SK-N-SH treated with all-trans-retinoic acid at 6 μM for 48 hours (cell line): ENCODE measurements at regions not wholly inside any gene's neighbourhood (a gene's known extent, or its start where the extent isn't known, plus 50 kb on each side); places are given as distances from the start of the nearest gene placed in this dataset.

ENCODE experiments used
- ATAC-seq: fragments of 200-7000 bp; cut with Tn5 transposase; 3 replicates; pipeline ENCODE4 v1.9.1; 2020; ENCODE audit warnings: mild to moderate bottlenecking, moderate library complexity
- BACH2 ChIP-seq: fragments of 250-450 bp; sonication (Bioruptor Pico); IDR thresholded peaks from 2 replicates; pipeline ENCODE4 v1.9.0; 2021; ENCODE audit warnings: mild to moderate bottlenecking, borderline replicate concordance
- CSDC2 ChIP-seq: fragments of 250-450 bp; sonication (Bioruptor Pico); IDR thresholded peaks from 2 replicates; pipeline ENCODE4 v1.5.0; 2020; ENCODE audit warnings: mild to moderate bottlenecking, moderate library complexity
- CSRNP3 ChIP-seq: fragments of 250-450 bp; sonication (Bioruptor Pico); IDR thresholded peaks from 2 replicates; pipeline ENCODE4 v1.5.1; 2021; ENCODE audit warnings: mild to moderate bottlenecking, moderate library complexity
- ESRRG ChIP-seq: fragments of 250-450 bp; sonication (Bioruptor Pico); IDR thresholded peaks from 2 replicates; pipeline ENCODE4 v1.6.1; 2021; ENCODE audit warnings: mild to moderate bottlenecking
- ISL1 ChIP-seq: fragments of 250-450 bp; sonication (Bioruptor Pico); IDR thresholded peaks from 2 replicates; pipeline ENCODE4 v2.1.2; 2022; ENCODE audit warnings: mild to moderate bottlenecking, moderate library complexity
- OSR1 ChIP-seq: fragments of 250-450 bp; sonication (Bioruptor Pico); IDR thresholded peaks from 2 replicates; pipeline ENCODE4 v1.8.0; 2022; ENCODE audit warnings: moderate library complexity, mild to moderate bottlenecking, inconsistent platforms
- PATZ1 ChIP-seq: fragments of 250-450 bp; sonication (Bioruptor Pico); IDR thresholded peaks from 2 replicates; pipeline ENCODE4 v1.8.0; 2020; ENCODE audit warnings: mild to moderate bottlenecking, moderate library complexity, borderline replicate concordance
- POU6F1 ChIP-seq: fragments of 250-450 bp; sonication (Bioruptor Pico); IDR thresholded peaks from 2 replicates; pipeline ENCODE4 v1.8.0; 2021; ENCODE audit warnings: low read depth, mild to moderate bottlenecking, moderate library complexity, borderline replicate concordance
- RARB ChIP-seq: fragments of 250-450 bp; sonication (Bioruptor Pico); IDR thresholded peaks from 2 replicates; pipeline ENCODE4 v1.8.0; 2021; ENCODE audit warnings: mild to moderate bottlenecking, moderate library complexity
- TCF4 ChIP-seq: fragments of 250-450 bp; sonication (Bioruptor Pico); IDR thresholded peaks from 2 replicates; pipeline ENCODE4 v1.8.0; 2021; ENCODE audit warnings: mild to moderate bottlenecking, moderate library complexity, borderline replicate concordance
- TOX ChIP-seq: fragments of 250-450 bp; sonication (Bioruptor Pico); IDR thresholded peaks from 2 replicates; pipeline ENCODE4 v1.8.0; 2021; ENCODE audit warnings: mild to moderate bottlenecking, moderate library complexity, borderline replicate concordance
- TSHZ2 ChIP-seq: fragments of 250-450 bp; sonication (Bioruptor Pico); IDR thresholded peaks from 2 replicates; pipeline ENCODE4 v1.5.0; 2020; ENCODE audit warnings: mild to moderate bottlenecking, moderate library complexity
- ZC3H10 ChIP-seq: fragments of 250-450 bp; sonication (Bioruptor Pico); IDR thresholded peaks from 2 replicates; pipeline ENCODE4 v1.5.1; 2021; ENCODE audit warnings: mild to moderate bottlenecking, moderate library complexity
- ZFP3 ChIP-seq: fragments of 250-450 bp; sonication (Bioruptor Pico); IDR thresholded peaks from 2 replicates; pipeline ENCODE4 v1.5.0; 2020; ENCODE audit warnings: mild to moderate bottlenecking, moderate library complexity
- ZFP30 ChIP-seq: fragments of 450-650 bp; formaldehyde crosslinking; IDR thresholded peaks from 2 replicates; pipeline ENCODE4 v1.5.0; 2022; ENCODE audit warnings: mild to moderate bottlenecking, moderate library complexity
- ZNF565 ChIP-seq: fragments of 450-650 bp; formaldehyde crosslinking; conservative IDR thresholded peaks from 2 replicates; pipeline ENCODE4 v1.5.0; 2020; ENCODE audit warnings: low read depth, mild to moderate bottlenecking, moderate library complexity
- ZNF70 ChIP-seq: fragments of 450-650 bp; formaldehyde crosslinking; IDR thresholded peaks from 2 replicates; pipeline ENCODE4 v1.5.0; 2020; ENCODE audit warnings: mild to moderate bottlenecking, moderate library complexity
- ZNF8 ChIP-seq: fragments of 450-650 bp; formaldehyde crosslinking; IDR thresholded peaks from 2 replicates; pipeline ENCODE4 v1.5.0; 2020; ENCODE audit warnings: mild to moderate bottlenecking, moderate library complexity

- no peak for ATAC-seq
- TF ChIP-seq ZNF70 (CRISPR knock-in tag): no peak
- TF ChIP-seq ZC3H10 (CRISPR knock-in tag): no peak
These were observed 342.0 kb downstream of the TPBG start for GRCh38 chr6:82705579-82705978.

GRCh38 chr6:82711105-82711827 lies 347.6 kb downstream of the TPBG start:
- TF ChIP-seq POU6F1 (CRISPR knock-in tag) (no peak), RARB (CRISPR knock-in tag) (no peak)

GRCh38 chr6:82711971-82712370 lies 348.4 kb downstream of the TPBG start:
- TF ChIP-seq RARB (CRISPR knock-in tag) (no peak), OSR1 (no peak), PATZ1 (CRISPR knock-in tag) (no peak), BACH2 (CRISPR knock-in tag) (no peak), ZNF70 (CRISPR knock-in tag) (no peak), TCF4 (CRISPR knock-in tag) (no peak), ZFP3 (CRISPR knock-in tag) (no peak)
- ATAC-seq: no peak

More at GRCh38 chr6:82711105-82711827, 347.6 kb downstream of the TPBG start:
- ATAC-seq: peak; percentile 78

GRCh38 chr6:82712389-82712788 lies 348.8 kb downstream of the TPBG start:
- no peak for ATAC-seq
- TF ChIP-seq POU6F1 (CRISPR knock-in tag) (no peak), ZFP30 (CRISPR knock-in tag) (no peak), ZFP3 (CRISPR knock-in tag) (no peak), TCF4 (CRISPR knock-in tag) (no peak), ISL1 (CRISPR knock-in tag) (no peak), RARB (CRISPR knock-in tag) (no peak), PATZ1 (CRISPR knock-in tag) (no peak), ESRRG (CRISPR knock-in tag) (no peak), TOX (CRISPR knock-in tag) (no peak), CSDC2 (no peak), ZNF565 (CRISPR knock-in tag) (no peak), OSR1 (no peak), ZNF8 (CRISPR knock-in tag) (no peak), ZNF70 (CRISPR knock-in tag) (no peak), CSRNP3 (no peak)

- no peak for ATAC-seq
- TF ChIP-seq TSHZ2 (no peak), CSRNP3 (no peak), RARB (CRISPR knock-in tag) (no peak)
These were observed 349.2 kb downstream of the TPBG start for GRCh38 chr6:82712826-82713225.
